Esophagus muscularis mucosa (tissue), 4 donors: ENCODE measurements at regions not wholly inside any gene's neighbourhood (a gene's known extent, or its start where the extent isn't known, plus 50 kb on each side); places are given as distances from the start of the nearest gene placed in this dataset.

ENCODE experiments used
- CTCF ChIP-seq, 3 experiments: fragments of 200-600 bp in 2 of 3; fragments of 450-650 bp in 1 of 3; sonication (generic) in 2 of 3; IDR thresholded peaks; one replicate each; pipeline ENCODE4 v1.5.1; 2017 to 2019; ENCODE audit warnings: antibody characterized with exemption in 3 of 3, mild to moderate bottlenecking in 2 of 3, moderate library complexity in 1 of 3
- EP300 ChIP-seq: sonication (generic); formaldehyde crosslinking; IDR thresholded peaks from one replicate; pipeline ENCODE4 v1.6.1; 2017; ENCODE audit warnings: antibody characterized with exemption
- POLR2A ChIP-seq: fragments of 450-650 bp; IDR thresholded peaks from one replicate; pipeline ENCODE4 v1.6.1; 2017; ENCODE audit warnings: antibody characterized with exemption, moderate library complexity, mild to moderate bottlenecking, low read depth

GRCh38 chr3:21237638-21238037 is 513.4 kb downstream of the ZNF385D start:
- TF ChIP-seq POLR2A: no peak
- TF ChIP-seq CTCF (IDR thresholded peaks at IDR 0.05): no peak
- no peak for TF ChIP-seq EP300
